Peyer's patch (tissue), 4 donors: ENCODE measurements at regions not wholly inside any gene's neighbourhood (a gene's known extent, or its start where the extent isn't known, plus 50 kb on each side); places are given as distances from the start of the nearest gene placed in this dataset.

Experiments used
- DNase-seq, 3 donors: peaks; one replicate each; pipeline ENCODE4 v3.0.0-alpha.2; 2017 to 2019
- H3K27ac ChIP-seq, 4 donors: fragments of 200-600 bp; sonication (generic); one replicate each; pipeline ENCODE4 v1.5.1; 2016 to 2019
- H3K27me3 ChIP-seq, 2 donors: fragments of 200-600 bp; sonication (generic); one replicate each; pipeline ENCODE4 v1.5.1; 2019
- H3K36me3 ChIP-seq, 3 donors: fragments of 200-600 bp; sonication (generic); one replicate each; pipeline ENCODE4 v1.5.1; 2016 to 2019
- H3K4me1 ChIP-seq, 4 donors: fragments of 200-600 bp; sonication (generic); one replicate each; pipeline ENCODE4 v1.5.1; 2016 to 2019
- H3K4me3 ChIP-seq, 4 donors: fragments of 200-600 bp; sonication (generic); 1 replicate in 3 of 4; 2 replicates in 1 of 4; pipeline ENCODE4 v1.5.1; 2016 to 2019; ENCODE audit warnings: mild to moderate bottlenecking in 1 of 4
- H3K9me3 ChIP-seq, 4 donors: fragments of 200-600 bp; sonication (generic); one replicate each; pipeline ENCODE4 v1.5.1; 2016 to 2019; ENCODE audit warnings: mild to moderate bottlenecking in 1 of 4
- CTCF ChIP-seq, 6 experiments: fragments of 450-650 bp in 4 of 6; fragments of 200-600 bp in 2 of 6; sonication (generic) in 1 of 6; IDR thresholded peaks; one replicate each; pipeline ENCODE4 v1.5.1; 2017 to 2019; ENCODE audit warnings: antibody characterized with exemption in 6 of 6, mild to moderate bottlenecking in 3 of 6, moderate library complexity in 1 of 6
- POLR2A ChIP-seq, 2 donors: fragments of 450-650 bp; IDR thresholded peaks; one replicate each; pipeline ENCODE4 v1.5.1; 2017; ENCODE audit warnings: antibody characterized with exemption in 2 of 2, mild to moderate bottlenecking in 2 of 2, moderate library complexity in 2 of 2

GRCh38 chrX:147763131-147763530 lies 148.6 kb upstream of the FMR1 start:
- Histone ChIP-seq H3K36me3 (no peaks in the 10 kb centered on the region), H3K4me3 (no peak overlapping the region), H3K27me3 (no peaks in the 10 kb centered on the region), H3K4me1 (no peaks in the 10 kb centered on the region), H3K27ac (no peak overlapping the region), H3K9me3 (no peaks in the 10 kb centered on the region)
- TF ChIP-seq CTCF (IDR thresholded peaks at IDR 0.05), result no peak
- DNase-seq, result no peak

- H3K36me3 ChIP-seq, result no peaks in the 10 kb centered on the region
- no peaks in the 10 kb centered on the region for H3K9me3 ChIP-seq
- no peaks in the 10 kb centered on the region for H3K4me1 ChIP-seq
Observed at GRCh38 chrX:147764868-147765267, 146.9 kb upstream of the FMR1 start.

GRCh38 chrX:147770858-147771257 lies 140.9 kb upstream of the FMR1 start:
- H3K4me3 ChIP-seq, result no peak overlapping the region
- H3K27me3 ChIP-seq, result no peaks in the 10 kb centered on the region
- H3K9me3 ChIP-seq, result no peaks in the 10 kb centered on the region
- H3K36me3 ChIP-seq, result no peaks in the 10 kb centered on the region
- no peak overlapping the region for H3K27ac ChIP-seq
- H3K4me1 ChIP-seq, result no peaks in the 10 kb centered on the region
- DNase-seq, result no peak
- TF ChIP-seq POLR2A (IDR thresholded peaks at IDR 0.05), result no peak
- TF ChIP-seq CTCF (IDR thresholded peaks at IDR 0.05), result no peak

More at GRCh38 chrX:147764868-147765267, 146.9 kb upstream of the FMR1 start:
- H3K27ac ChIP-seq, result no peak overlapping the region
- H3K4me3 ChIP-seq, result no peak overlapping the region
- DNase-seq, result no peak
- TF ChIP-seq POLR2A (IDR thresholded peaks at IDR 0.05) (no peak), CTCF (IDR thresholded peaks at IDR 0.05) (no peak)
- H3K27me3 ChIP-seq, result no peaks in the 10 kb centered on the region

- DNase-seq, result no peak
- Histone ChIP-seq H3K36me3 (no peaks in the 10 kb centered on the region), H3K27me3 (no peaks in the 10 kb centered on the region), H3K27ac (no peak overlapping the region), H3K9me3 (no peaks in the 10 kb centered on the region), H3K4me3 (no peak overlapping the region), H3K4me1 (no peaks in the 10 kb centered on the region)
- TF ChIP-seq CTCF (IDR thresholded peaks at IDR 0.05) (no peak), POLR2A (IDR thresholded peaks at IDR 0.05) (no peak)
Observed at GRCh38 chrX:147776988-147777387, 134.7 kb upstream of the FMR1 start.

GRCh38 chrX:147779173-147779572 lies 132.5 kb upstream of the FMR1 start:
- Histone ChIP-seq H3K4me1 (no peaks in the 10 kb centered on the region), H3K36me3 (no peaks in the 10 kb centered on the region), H3K9me3 (no peaks in the 10 kb centered on the region), H3K27me3 (no peaks in the 10 kb centered on the region), H3K27ac (no peak overlapping the region), H3K4me3 (no peak overlapping the region)
- DNase-seq, result no peak
- TF ChIP-seq CTCF (IDR thresholded peaks at IDR 0.05) (no peak), POLR2A (IDR thresholded peaks at IDR 0.05) (no peak)

- H3K4me1 ChIP-seq, result no peaks in the 10 kb centered on the region
- TF ChIP-seq POLR2A (IDR thresholded peaks at IDR 0.05), result no peak
- H3K9me3 ChIP-seq, result no peaks in the 10 kb centered on the region
- no peak overlapping the region for H3K4me3 ChIP-seq
- no peak overlapping the region for H3K27ac ChIP-seq
- no peaks in the 10 kb centered on the region for H3K36me3 ChIP-seq
- no peak for DNase-seq
- H3K27me3 ChIP-seq, result no peaks in the 10 kb centered on the region
Observed at GRCh38 chrX:147781844-147782243, 129.9 kb upstream of the FMR1 start.
